Activated CD8-positive, alpha-beta T cell treated with anti-CD3 and anti-CD28 coated beads for 36 hours (primary cell): ENCODE measurements at regions not wholly inside any gene's neighbourhood (a gene's known extent, or its start where the extent isn't known, plus 50 kb on each side); places are given as distances from the start of the nearest gene placed in this dataset.

Experiments
- ATAC-seq: fragments of 200-7000 bp; cut with Tn5 transposase; one replicate; pipeline ENCODE4 v1.10.0; 2021; ENCODE audit warnings: mild to moderate bottlenecking, moderate library complexity
- CTCF ChIA-PET: fragments of 350-600 bp; sonication (Branson Sonifier 250); formaldehyde crosslinking; loops from one replicate; lab custom pipeline; 2021; ENCODE audit warnings: antibody characterized with exemption; lab: Charles Lee
- POLR2A ChIA-PET: fragments of 350-600 bp; sonication (Branson Sonifier 250); formaldehyde crosslinking; loops from one replicate; lab custom pipeline; 2021; ENCODE audit warnings: antibody characterized with exemption; lab: Charles Lee
- DNase-seq: peaks from one replicate; pipeline ENCODE4 v3.0.0-alpha.2; 2020
- H3K27ac Mint-ChIP-seq: one replicate; pipeline ENCODE4 v1.8.0; 2021; ENCODE audit warnings: mild to moderate bottlenecking, mixed read lengths
- H3K27me3 Mint-ChIP-seq: one replicate; pipeline ENCODE4 v1.8.0; 2021; ENCODE audit warnings: mixed read lengths
- H3K36me3 Mint-ChIP-seq: one replicate; pipeline ENCODE4 v1.8.0; 2021; ENCODE audit warnings: low read depth, mixed read lengths
- H3K4me1 Mint-ChIP-seq: one replicate; pipeline ENCODE4 v1.8.0; 2021; ENCODE audit warnings: low read depth, mixed read lengths
- H3K4me3 Mint-ChIP-seq: one replicate; pipeline ENCODE4 v1.8.0; 2021; ENCODE audit warnings: mild to moderate bottlenecking, moderate library complexity, mixed read lengths
- H3K9me3 Mint-ChIP-seq: one replicate; pipeline ENCODE4 v1.8.0; 2021; ENCODE audit warnings: mixed read lengths
- CTCF ChIP-seq: fragments of 200-600 bp; IDR thresholded peaks from one replicate; pipeline ENCODE4 v1.8.0; 2022; ENCODE audit warnings: antibody characterized with exemption, mild to moderate bottlenecking
- intact Hi-C: fragments of 100-400 bp; cut with micrococcal nuclease; formaldehyde crosslinking; loops from one replicate; pipeline ENCODE4 v1.10.0; 2022

GRCh38 chr20:6496874-6497273, 270.6 kb upstream of the BMP2 start:
- no peaks in the 10 kb centered on the region for H3K9me3 Mint-ChIP-seq
- H3K27ac Mint-ChIP-seq = no peak overlapping the region
- no peaks in the 10 kb centered on the region for H3K27me3 Mint-ChIP-seq
- H3K4me1 Mint-ChIP-seq = no peaks in the 10 kb centered on the region
- DNase-seq = no peak
- TF ChIP-seq CTCF = no peak
- intact Hi-C loops = no loop called here
- H3K4me3 Mint-ChIP-seq = no peak overlapping the region
- H3K36me3 Mint-ChIP-seq = no peaks in the 10 kb centered on the region
- no peak for ATAC-seq
- POLR2A ChIA-PET = no interaction called here
- CTCF ChIA-PET = no interaction called here

GRCh38 chr20:6495907-6496306, 271.6 kb upstream of the BMP2 start:
- H3K9me3 Mint-ChIP-seq = no peaks in the 10 kb centered on the region
- no peaks in the 10 kb centered on the region for H3K27me3 Mint-ChIP-seq
- DNase-seq (no peak), ATAC-seq (no peak)
- no peaks in the 10 kb centered on the region for H3K36me3 Mint-ChIP-seq
- H3K4me1 Mint-ChIP-seq = no peaks in the 10 kb centered on the region
- intact Hi-C loops = no loop called here
- TF ChIP-seq CTCF = no peak
- CTCF ChIA-PET = no interaction called here
- H3K27ac Mint-ChIP-seq = no peak overlapping the region
- POLR2A ChIA-PET = no interaction called here
- no peak overlapping the region for H3K4me3 Mint-ChIP-seq

GRCh38 chr20:6492271-6493055, 275.0 kb upstream of the BMP2 start:
- no peaks in the 10 kb centered on the region for H3K27me3 Mint-ChIP-seq

GRCh38 chr20:6490849-6491248, 276.6 kb upstream of the BMP2 start:
- ChIA-PET POLR2A (no interaction called here), CTCF (no interaction called here)
- no peaks in the 10 kb centered on the region for H3K4me1 Mint-ChIP-seq
- peaks cover 1% of the 10 kb centered on the region for H3K9me3 Mint-ChIP-seq
- H3K27ac Mint-ChIP-seq = no peak overlapping the region
- ATAC-seq (no peak), DNase-seq (no peak)
- no peak overlapping the region for H3K4me3 Mint-ChIP-seq
- intact Hi-C loops = no loop called here
- H3K27me3 Mint-ChIP-seq = no peaks in the 10 kb centered on the region
- H3K36me3 Mint-ChIP-seq = no peaks in the 10 kb centered on the region
- no peak for TF ChIP-seq CTCF

More at GRCh38 chr20:6492271-6493055, 275.0 kb upstream of the BMP2 start:
- ChIA-PET CTCF (interaction anchor here (1.3 kb wide), 1 partner anchor 9 kb away, joined by 4 read pairs; no protein-coding TSS in a partner anchor), POLR2A (no interaction called here)
- ATAC-seq = no peak
- intact Hi-C loops = no loop called here
- Mint-ChIP-seq H3K4me3 (no peak overlapping the region), H3K27ac (no peak overlapping the region), H3K9me3 (peaks cover 1% of the 10 kb centered on the region), H3K36me3 (no peaks in the 10 kb centered on the region), H3K4me1 (no peaks in the 10 kb centered on the region)
- no peak for TF ChIP-seq CTCF
- DNase-seq = no peak

- DNase-seq = no peak
Measured at GRCh38 chr20:6489361-6490171, 277.9 kb upstream of the BMP2 start.

More at GRCh38 chr20:6489361-6490171, 277.9 kb upstream of the BMP2 start:
- TF ChIP-seq CTCF = no peak
- Mint-ChIP-seq H3K9me3 (peaks cover 1% of the 10 kb centered on the region), H3K27me3 (no peaks in the 10 kb centered on the region), H3K36me3 (no peaks in the 10 kb centered on the region), H3K4me1 (no peaks in the 10 kb centered on the region), H3K27ac (no peak overlapping the region), H3K4me3 (no peak overlapping the region)
- intact Hi-C loops = no loop called here
- ATAC-seq = no peak
- ChIA-PET CTCF (no interaction called here), POLR2A (no interaction called here)
